ENCODE measurements at regions not wholly inside any gene's neighbourhood (a gene's known extent, or its start where the extent isn't known, plus 50 kb on each side); places are given as distances from the start of the nearest gene placed in this dataset.
"Not testable (repeated sequence)": the region's sequence is repeated elsewhere in the genome, so short reads cannot be mapped to it uniquely, and the experiment has no call there.

- no peak for DNase-seq (ENCODE audit: low read depth)
These were observed 51.1 kb upstream of the PPP2R3B start for GRCh38 chrX:437661-438390.

GRCh38 chrX:439241-439640, 52.5 kb upstream of the PPP2R3B start:
- no peak for DNase-seq (ENCODE audit: low read depth)

GRCh38 chrX:439719-440118, 53.0 kb upstream of the PPP2R3B start:
- no peak for DNase-seq (ENCODE audit: low read depth)

GRCh38 chrX:440636-441035, 53.9 kb upstream of the PPP2R3B start:
- no peak for DNase-seq (ENCODE audit: low read depth)

- DNase-seq (ENCODE audit: low read depth): no peak
These were observed 57.0 kb upstream of the PPP2R3B start for GRCh38 chrX:443536-444210.

GRCh38 chrX:444305-444704, 57.6 kb upstream of the PPP2R3B start:
- DNase-seq (ENCODE audit: low read depth): no peak

- DNase-seq (ENCODE audit: low read depth): no peak
These were observed 59.0 kb upstream of the PPP2R3B start for GRCh38 chrX:445727-446126.

GRCh38 chrX:446245-446644, 59.5 kb upstream of the PPP2R3B start:
- no peak for DNase-seq (ENCODE audit: low read depth)

GRCh38 chrX:447052-447451, 60.3 kb upstream of the PPP2R3B start:
- DNase-seq (ENCODE audit: low read depth): no peak

GRCh38 chrX:451750-452149, 65.0 kb upstream of the PPP2R3B start:
- DNase-seq (ENCODE audit: low read depth): not testable (repeated sequence)

GRCh38 chrX:452598-452997, 65.9 kb upstream of the PPP2R3B start:
- DNase-seq (ENCODE audit: low read depth): no peak

GRCh38 chrX:454514-454913, 67.8 kb upstream of the PPP2R3B start:
- DNase-seq (ENCODE audit: low read depth): not testable (repeated sequence)

- DNase-seq (ENCODE audit: low read depth): no peak
These were observed 68.5 kb upstream of the PPP2R3B start for GRCh38 chrX:455199-455598.

- DNase-seq (ENCODE audit: low read depth): no peak
These were observed 69.0 kb upstream of the PPP2R3B start for GRCh38 chrX:455673-456072.

- DNase-seq (ENCODE audit: low read depth): no peak
These were observed 69.4 kb upstream of the PPP2R3B start for GRCh38 chrX:456146-456545.

GRCh38 chrX:456551-457291, 70.0 kb upstream of the PPP2R3B start:
- DNase-seq (ENCODE audit: low read depth): no peak

GRCh38 chrX:457292-457679, 70.6 kb upstream of the PPP2R3B start:
- no peak for DNase-seq (ENCODE audit: low read depth)

- no peak for DNase-seq (ENCODE audit: low read depth)
These were observed 71.9 kb upstream of the PPP2R3B start for GRCh38 chrX:458631-459061.

GRCh38 chrX:459611-460010, 72.9 kb upstream of the PPP2R3B start:
- DNase-seq (ENCODE audit: low read depth): no peak

- no peak for DNase-seq (ENCODE audit: low read depth)
These were observed 73.4 kb upstream of the PPP2R3B start for GRCh38 chrX:460116-460515.

- DNase-seq (ENCODE audit: low read depth): no peak
These were observed 74.3 kb upstream of the PPP2R3B start for GRCh38 chrX:460823-461640.

GRCh38 chrX:462853-463252, 76.1 kb upstream of the PPP2R3B start:
- no peak for DNase-seq (ENCODE audit: low read depth)

Data from HT1080 (cell line).